ENCODE measurements at regions not wholly inside any gene's neighbourhood (a gene's known extent, or its start where the extent isn't known, plus 50 kb on each side); places are given as distances from the start of the nearest gene placed in this dataset.
"Not testable (repeated sequence)": the region's sequence is repeated elsewhere in the genome, so short reads cannot be mapped to it uniquely, and the experiment has no call there.

DNA sequence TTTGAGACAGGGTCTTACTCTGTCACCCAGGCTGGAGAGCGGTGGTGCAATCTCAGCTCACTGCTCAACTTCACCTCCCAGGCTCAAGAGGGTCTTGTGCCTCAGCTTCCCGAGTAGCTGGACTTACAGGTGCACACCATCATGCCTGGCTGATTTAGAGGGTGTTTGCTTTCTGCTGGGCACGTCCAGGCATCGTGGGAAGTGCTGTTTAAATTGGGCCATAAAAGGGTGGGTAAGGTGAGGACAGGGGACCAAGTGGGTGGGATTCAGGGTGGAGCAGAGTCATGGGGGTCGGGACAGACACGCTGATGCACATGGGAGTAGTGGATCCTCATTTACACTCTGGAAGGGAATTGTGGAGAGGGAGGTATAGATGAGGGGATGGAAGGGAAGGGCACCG is 69.1 kb downstream of the SPDYE17 start:
- not testable (repeated sequence) for TF ChIP-seq EZH2 (IDR thresholded peaks at IDR 0.05; ENCODE audit: borderline replicate concordance, low read depth, low read length, severe bottlenecking)
- TF ChIP-seq, protein P1, sequence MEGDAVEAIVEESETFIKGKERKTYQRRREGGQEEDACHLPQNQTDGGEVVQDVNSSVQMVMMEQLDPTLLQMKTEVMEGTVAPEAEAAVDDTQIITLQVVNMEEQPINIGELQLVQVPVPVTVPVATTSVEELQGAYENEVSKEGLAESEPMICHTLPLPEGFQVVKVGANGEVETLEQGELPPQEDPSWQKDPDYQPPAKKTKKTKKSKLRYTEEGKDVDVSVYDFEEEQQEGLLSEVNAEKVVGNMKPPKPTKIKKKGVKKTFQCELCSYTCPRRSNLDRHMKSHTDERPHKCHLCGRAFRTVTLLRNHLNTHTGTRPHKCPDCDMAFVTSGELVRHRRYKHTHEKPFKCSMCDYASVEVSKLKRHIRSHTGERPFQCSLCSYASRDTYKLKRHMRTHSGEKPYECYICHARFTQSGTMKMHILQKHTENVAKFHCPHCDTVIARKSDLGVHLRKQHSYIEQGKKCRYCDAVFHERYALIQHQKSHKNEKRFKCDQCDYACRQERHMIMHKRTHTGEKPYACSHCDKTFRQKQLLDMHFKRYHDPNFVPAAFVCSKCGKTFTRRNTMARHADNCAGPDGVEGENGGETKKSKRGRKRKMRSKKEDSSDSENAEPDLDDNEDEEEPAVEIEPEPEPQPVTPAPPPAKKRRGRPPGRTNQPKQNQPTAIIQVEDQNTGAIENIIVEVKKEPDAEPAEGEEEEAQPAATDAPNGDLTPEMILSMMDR (IDR thresholded peaks at IDR 0.05; ENCODE audit: borderline replicate concordance, extremely low read depth, low read length, poor library complexity, severe bottlenecking): not testable (repeated sequence)

Measured in DND-41 (cell line).